GM21576 (cell line): ENCODE measurements at regions not wholly inside any gene's neighbourhood (a gene's known extent, or its start where the extent isn't known, plus 50 kb on each side); places are given as distances from the start of the nearest gene placed in this dataset.
A peak's percentile ranks its signal among the peaks of the same experiment; 100 is the strongest.

Experiments
- ATAC-seq: cut with Tn5 transposase; IDR thresholded peaks from one replicate; pipeline ENCODE4 v1.9.1; 2021; ENCODE audit warnings: mild to moderate bottlenecking, moderate library complexity; ENCODE audit not compliant: unreplicated experiment

- ATAC-seq: no peak
These were observed 202.4 kb upstream of the PDGFD start for GRCh38 chr11:104366321-104366734.

- ATAC-seq: no peak
These were observed 201.7 kb upstream of the PDGFD start for GRCh38 chr11:104365676-104366075.

GRCh38 chr11:104361975-104362374 is 198.0 kb upstream of the PDGFD start:
- no peak for ATAC-seq

GRCh38 chr11:104352036-104352435 is 188.1 kb upstream of the PDGFD start:
- ATAC-seq: no peak

- peak; percentile 62 for ATAC-seq
These were observed 179.6 kb upstream of the PDGFD start for GRCh38 chr11:104343578-104343977.

- no peak for ATAC-seq
These were observed 176.6 kb upstream of the PDGFD start for GRCh38 chr11:104340590-104340989.

GRCh38 chr11:104339380-104339831 is 175.5 kb upstream of the PDGFD start:
- ATAC-seq: no peak

- no peak for ATAC-seq
These were observed 174.2 kb upstream of the PDGFD start for GRCh38 chr11:104338186-104338585.

- no peak for ATAC-seq
These were observed 173.3 kb upstream of the PDGFD start for GRCh38 chr11:104337273-104337672.

- ATAC-seq: peak; percentile 56
These were observed 170.0 kb upstream of the PDGFD start for GRCh38 chr11:104333977-104334376.

- peak; percentile 74 for ATAC-seq
These were observed 168.2 kb upstream of the PDGFD start for GRCh38 chr11:104332110-104332509.

- ATAC-seq: no peak
These were observed 165.2 kb upstream of the PDGFD start for GRCh38 chr11:104329078-104329665.

GRCh38 chr11:104328512-104328907 is 164.6 kb upstream of the PDGFD start:
- no peak for ATAC-seq

- no peak for ATAC-seq
These were observed 164.0 kb upstream of the PDGFD start for GRCh38 chr11:104327861-104328511.

GRCh38 chr11:104325093-104325492 is 161.1 kb upstream of the PDGFD start:
- ATAC-seq: no peak

GRCh38 chr11:104324276-104324675 is 160.3 kb upstream of the PDGFD start:
- no peak for ATAC-seq

- no peak for ATAC-seq
These were observed 159.9 kb upstream of the PDGFD start for GRCh38 chr11:104323841-104324240.

- ATAC-seq: no peak
These were observed 158.7 kb upstream of the PDGFD start for GRCh38 chr11:104322696-104323095.

GRCh38 chr11:104320956-104321355 is 157.0 kb upstream of the PDGFD start:
- no peak for ATAC-seq

- ATAC-seq: no peak
These were observed 156.2 kb upstream of the PDGFD start for GRCh38 chr11:104320097-104320496.

- no peak for ATAC-seq
These were observed 155.4 kb upstream of the PDGFD start for GRCh38 chr11:104319396-104319795.

- ATAC-seq: no peak
These were observed 143.0 kb upstream of the PDGFD start for GRCh38 chr11:104306862-104307474.
